Upper lobe of left lung (tissue), 4 donors: ENCODE measurements at regions not wholly inside any gene's neighbourhood (a gene's known extent, or its start where the extent isn't known, plus 50 kb on each side); places are given as distances from the start of the nearest gene placed in this dataset.

Source experiments
- CTCF ChIP-seq, 6 experiments: fragments of 450-650 bp in 4 of 6; fragments of 200-600 bp in 2 of 6; sonication (generic) in 2 of 6; IDR thresholded peaks; one replicate each; pipeline ENCODE4 v1.5.1; 2016 to 2019; ENCODE audit warnings: antibody characterized with exemption in 6 of 6
- POLR2A ChIP-seq, 4 donors: fragments of 450-650 bp; IDR thresholded peaks; one replicate each; pipeline ENCODE4 v1.5.1; 2016 to 2017; ENCODE audit warnings: antibody characterized with exemption in 4 of 4, mild to moderate bottlenecking in 2 of 4

GRCh38 chr21:8997011-8997440 lies 1524.4 kb upstream of the TPTE start:
- TF ChIP-seq CTCF (IDR thresholded peaks at IDR 0.05) (no peak), POLR2A (IDR thresholded peaks at IDR 0.05) (no peak)
